ENCODE measurements at regions not wholly inside any gene's neighbourhood (a gene's known extent, or its start where the extent isn't known, plus 50 kb on each side); places are given as distances from the start of the nearest gene placed in this dataset.
"Not testable (repeated sequence)": the region's sequence is repeated elsewhere in the genome, so short reads cannot be mapped to it uniquely, and the experiment has no call there.

DNA sequence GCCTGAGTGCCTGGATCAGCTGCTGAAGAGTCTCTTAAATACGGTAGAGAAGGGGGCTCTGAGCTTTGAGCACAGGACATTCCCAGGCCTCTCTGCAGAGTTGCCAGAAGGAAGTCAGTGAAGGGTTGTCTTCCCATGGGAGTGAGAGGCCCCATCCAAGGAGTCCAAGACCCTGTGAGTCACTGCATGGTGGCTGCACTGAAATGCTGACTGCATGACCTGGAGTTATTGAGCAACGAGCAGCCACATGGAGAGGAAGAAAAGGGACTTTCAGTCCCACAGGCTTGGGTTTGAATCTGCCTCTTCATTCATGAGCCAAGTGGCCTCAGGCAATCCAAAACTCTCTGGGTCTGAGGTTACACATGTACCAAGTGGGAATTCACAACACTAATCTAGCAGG is 69.6 kb upstream of the RASGRF1 start:
- Mint-ChIP-seq H3K9me3 (peaks cover 9% of the 10 kb centered on the region), H3K4me3 (no peak overlapping the region), H3K27ac (no peak overlapping the region), H3K27me3 (peaks cover 7% of the 10 kb centered on the region), H3K36me3 (no peaks in the 10 kb centered on the region), H3K4me1 (peaks cover under 1% of the 10 kb centered on the region)
- no peak for DNase-seq (ENCODE audit: low spot score in 2 of 2)
- ATAC-seq (ENCODE audit: low read depth) = no peak

DNA sequence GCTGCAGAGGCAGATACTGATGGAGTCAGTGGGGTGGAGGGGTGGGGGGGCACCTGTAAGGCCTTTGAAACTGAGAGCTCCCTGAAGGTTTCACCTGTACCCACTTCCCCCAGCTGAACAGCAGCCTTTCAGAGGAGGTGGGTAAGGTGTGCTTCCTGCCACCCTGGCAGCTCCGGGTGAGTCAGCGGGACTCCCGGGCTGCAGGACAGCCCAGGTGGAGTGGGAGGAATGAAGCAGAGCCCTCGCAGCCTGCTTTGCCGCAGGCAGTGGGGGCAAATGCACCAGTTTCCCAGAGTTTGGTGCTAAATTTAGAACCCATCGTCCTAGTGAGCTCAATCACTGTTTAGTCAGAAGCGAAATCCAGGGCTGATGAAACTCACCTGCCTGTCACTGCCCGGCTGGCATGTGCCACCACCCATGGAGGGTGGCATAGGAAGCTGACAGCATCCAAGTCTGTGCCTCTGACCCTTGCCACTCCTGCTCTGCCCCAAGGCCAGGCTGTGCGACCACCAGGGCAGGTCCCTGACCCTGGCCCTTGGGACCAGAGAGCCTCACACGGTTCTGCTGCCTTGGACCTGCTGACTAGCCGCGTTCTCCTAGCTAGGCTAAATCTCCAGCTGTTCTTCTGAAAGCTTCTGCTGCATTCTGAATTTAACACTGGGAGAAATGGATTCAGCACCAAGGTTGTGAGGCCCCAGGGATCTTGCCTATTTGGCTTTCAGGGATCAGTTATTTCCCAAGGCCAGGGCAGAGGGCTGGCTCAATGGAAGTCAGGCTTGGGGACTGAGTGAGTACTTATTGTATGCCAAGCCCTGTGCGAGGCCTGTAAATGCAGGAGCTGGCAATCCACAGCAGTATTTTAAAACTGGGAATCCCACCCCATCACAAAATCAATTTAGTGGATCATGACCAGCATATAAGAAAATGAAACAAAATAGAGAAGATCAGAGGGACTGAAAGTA is 67.3 kb upstream of the RASGRF1 start:
- H3K27me3 Mint-ChIP-seq = peaks cover 4% of the 10 kb centered on the region
- H3K27ac Mint-ChIP-seq = no peak overlapping the region
- no peak for ATAC-seq (ENCODE audit: low read depth)

DNA sequence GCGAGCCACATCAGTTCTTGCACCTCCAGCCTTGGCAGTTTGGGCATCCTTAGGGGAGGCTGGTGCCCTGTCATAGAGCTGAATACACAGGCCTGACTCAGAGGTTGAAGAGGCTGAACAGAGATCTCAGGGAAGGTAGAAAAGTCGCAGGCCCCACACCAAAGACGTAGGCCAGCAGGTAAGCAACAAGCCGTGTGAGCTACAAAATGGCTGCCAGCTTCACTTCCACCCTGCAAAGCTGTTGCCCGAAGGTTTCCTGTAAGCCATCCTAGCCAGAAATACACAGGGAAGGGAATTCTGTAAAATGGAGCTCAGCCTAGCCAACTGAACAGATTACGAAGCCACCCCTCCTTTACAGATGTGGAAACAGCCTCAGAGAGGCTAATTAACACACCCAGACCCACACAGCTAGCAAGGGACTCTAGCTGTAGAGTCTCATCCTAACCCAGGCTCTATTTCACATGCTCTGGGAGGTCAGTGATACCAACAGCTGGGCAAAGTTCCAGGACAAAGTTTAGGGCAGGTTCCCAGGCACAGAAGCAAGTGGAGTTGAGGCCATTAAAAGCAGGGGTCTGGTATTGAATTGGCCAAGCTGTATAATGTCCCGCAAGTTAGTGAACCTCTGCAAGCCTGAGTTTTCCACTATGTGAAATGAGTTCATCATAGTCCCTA is 66.3 kb upstream of the RASGRF1 start:
- no peak for DNase-seq (ENCODE audit: low spot score in 2 of 2)
- no peaks in the 10 kb centered on the region for H3K36me3 Mint-ChIP-seq
- no peaks in the 10 kb centered on the region for H3K9me3 Mint-ChIP-seq
- H3K27me3 Mint-ChIP-seq = peaks cover 6% of the 10 kb centered on the region
- H3K27ac Mint-ChIP-seq = no peak overlapping the region
- no peak overlapping the region for H3K4me3 Mint-ChIP-seq
- H3K4me1 Mint-ChIP-seq = no peaks in the 10 kb centered on the region
- no peak for ATAC-seq (ENCODE audit: low read depth)

More for the DNA sequence above, 67.3 kb upstream of the RASGRF1 start:
- no peaks in the 10 kb centered on the region for H3K4me1 Mint-ChIP-seq
- H3K4me3 Mint-ChIP-seq = no peak overlapping the region
- H3K9me3 Mint-ChIP-seq = no peaks in the 10 kb centered on the region
- no peaks in the 10 kb centered on the region for H3K36me3 Mint-ChIP-seq
- no peak for DNase-seq (ENCODE audit: low spot score in 2 of 2)

DNA sequence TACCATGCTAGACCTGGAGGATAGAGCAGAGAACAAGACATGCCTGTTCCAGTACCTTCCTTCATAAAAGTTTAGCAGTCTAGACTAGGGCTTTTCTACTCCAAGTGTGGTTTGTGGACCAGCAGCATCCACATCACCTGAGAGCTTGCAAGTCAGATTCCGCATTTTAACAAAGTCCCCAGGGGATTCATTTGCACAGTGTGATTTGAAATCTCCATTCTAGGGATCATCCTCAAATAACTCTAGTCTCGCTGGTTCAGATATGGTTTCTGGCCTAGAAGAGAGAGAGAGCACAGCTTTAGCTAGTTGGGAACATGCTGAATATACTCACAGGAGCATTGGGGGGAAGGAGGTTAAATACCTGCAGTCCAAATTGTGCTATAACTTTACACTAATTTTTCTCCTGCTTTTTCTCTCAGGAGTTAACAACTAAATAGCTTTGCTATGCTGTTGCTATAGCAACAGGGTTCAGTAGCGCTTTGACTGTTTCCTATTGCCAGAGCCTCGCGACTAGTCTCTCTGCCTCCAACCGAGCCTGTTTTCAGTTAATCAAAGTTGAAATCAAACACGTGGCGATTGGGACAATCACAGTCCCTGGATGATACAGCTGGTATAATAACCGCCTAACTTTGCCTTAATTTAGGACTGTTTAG is 64.0 kb upstream of the RASGRF1 start:
- Mint-ChIP-seq H3K4me1 (no peaks in the 10 kb centered on the region), H3K36me3 (peaks cover 5% of the 10 kb centered on the region), H3K27me3 (peaks cover 6% of the 10 kb centered on the region), H3K4me3 (no peak overlapping the region), H3K27ac (no peak overlapping the region), H3K9me3 (peaks cover 6% of the 10 kb centered on the region)
- no peak for ATAC-seq (ENCODE audit: low read depth)
- no peak for DNase-seq (ENCODE audit: low spot score in 2 of 2)

DNA sequence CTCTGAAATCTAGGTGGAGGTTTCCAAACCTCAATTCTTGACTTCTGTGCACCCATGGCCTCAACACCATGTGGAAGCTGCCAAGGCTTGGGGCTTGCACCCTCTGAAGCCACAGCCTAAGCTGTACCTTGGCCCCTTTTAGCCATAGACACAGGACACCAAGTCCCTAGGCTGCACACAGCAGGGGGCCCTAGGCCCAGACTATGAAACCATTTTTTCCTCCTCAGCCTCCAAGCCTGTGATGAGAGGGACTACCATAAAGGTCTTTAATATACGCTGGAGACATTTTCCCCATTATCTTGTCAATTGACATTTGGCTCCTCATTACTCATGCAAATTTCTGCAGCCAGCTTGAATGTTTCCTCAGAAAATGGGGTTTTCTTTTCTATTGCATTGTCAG is 53.7 kb upstream of the RASGRF1 start:
- not testable (repeated sequence) for DNase-seq (ENCODE audit: low spot score in 2 of 2); H3K36me3 Mint-ChIP-seq; H3K27ac Mint-ChIP-seq; ATAC-seq (ENCODE audit: low read depth); H3K4me1 Mint-ChIP-seq; H3K4me3 Mint-ChIP-seq
- peaks cover 26% of the 10 kb centered on the region for H3K9me3 Mint-ChIP-seq
- peaks cover 12% of the 10 kb centered on the region for H3K27me3 Mint-ChIP-seq

DNA sequence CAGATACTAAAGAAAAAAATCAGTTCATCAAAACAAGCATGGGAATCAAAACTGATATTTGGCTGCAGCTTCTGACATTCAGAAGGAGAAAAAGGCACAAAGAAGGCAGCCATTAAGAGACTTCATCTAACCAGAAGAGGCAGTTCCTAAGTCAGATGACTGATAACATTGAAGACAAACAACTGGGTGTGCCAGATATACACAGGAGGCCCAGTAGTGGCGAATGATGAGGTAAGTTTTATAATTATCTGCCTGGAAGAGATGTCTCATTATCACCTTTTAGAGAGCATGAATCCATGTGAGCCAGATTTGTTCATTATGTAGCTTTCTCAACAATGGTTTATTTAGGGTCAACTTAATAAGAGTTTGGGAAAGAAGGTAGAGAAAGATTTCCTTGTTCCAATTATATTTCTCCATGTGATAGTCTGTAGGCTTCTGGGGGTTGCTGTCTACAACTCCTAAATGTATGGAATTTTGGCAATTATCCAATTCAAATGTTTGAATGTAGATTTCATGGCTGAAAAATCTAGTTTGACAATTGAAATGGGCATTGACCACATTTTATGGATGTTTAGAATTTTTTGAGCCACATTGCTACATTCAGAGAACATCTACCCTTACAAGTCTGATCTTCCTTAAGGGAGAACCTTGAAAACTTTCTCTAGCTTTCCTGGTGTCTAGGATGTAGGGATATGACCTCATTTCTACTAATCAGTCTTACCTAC is 50.4 kb upstream of the RASGRF1 start:
- peaks cover 9% of the 10 kb centered on the region for H3K36me3 Mint-ChIP-seq

More for the DNA sequence above, 50.4 kb upstream of the RASGRF1 start:
- H3K4me3 Mint-ChIP-seq = no peak overlapping the region
- no peaks in the 10 kb centered on the region for H3K4me1 Mint-ChIP-seq
- H3K27me3 Mint-ChIP-seq = peaks cover 10% of the 10 kb centered on the region
- no peak for DNase-seq (ENCODE audit: low spot score in 2 of 2)
- no peak overlapping the region for H3K27ac Mint-ChIP-seq
- no peak for ATAC-seq (ENCODE audit: low read depth)
- peaks cover 16% of the 10 kb centered on the region for H3K9me3 Mint-ChIP-seq

All from memory B cell (primary cell).